Tibial nerve (tissue), 4 donors: ENCODE measurements at regions not wholly inside any gene's neighbourhood (a gene's known extent, or its start where the extent isn't known, plus 50 kb on each side); places are given as distances from the start of the nearest gene placed in this dataset. TPM values are rescaled to one million over a fixed set of nuclear protein-coding genes. Genes with fewer than 3 reads are reported as not detected.

Experiments
- DNase-seq, 2 donors: peaks; one replicate each; pipeline ENCODE4 v3.0.0-alpha.2; 2019; ENCODE audit warnings: low spot score in 2 of 2
- H3K27ac ChIP-seq, 4 donors: fragments of 200-600 bp; sonication (generic) in 3 of 4; one replicate each; pipeline ENCODE4 v1.5.1; 2017 to 2019; ENCODE audit warnings: mild to moderate bottlenecking in 1 of 4
- H3K27me3 ChIP-seq, 2 donors: fragments of 200-600 bp; sonication (generic) in 1 of 2; one replicate each; pipeline versions ENCODE4 v1.5.1 to v1.6.0; 2017 to 2019
- H3K36me3 ChIP-seq, 3 donors: fragments of 200-600 bp; sonication (generic); one replicate each; pipeline ENCODE4 v1.5.1; 2018 to 2019
- H3K4me1 ChIP-seq, 4 donors: fragments of 200-600 bp; sonication (generic) in 3 of 4; one replicate each; pipeline ENCODE4 v1.5.1; 2017 to 2019
- H3K4me3 ChIP-seq, 4 donors: fragments of 200-600 bp; sonication (generic) in 3 of 4; one replicate each; pipeline ENCODE4 v1.5.1; 2017 to 2019; ENCODE audit warnings: mild to moderate bottlenecking in 1 of 4, moderate library complexity in 1 of 4
- H3K9me3 ChIP-seq, 4 donors: fragments of 200-600 bp; sonication (generic) in 3 of 4; one replicate each; pipeline ENCODE4 v1.5.1; 2017 to 2019
- CTCF ChIP-seq, 5 experiments: fragments of 200-600 bp in 3 of 5; fragments of 450-650 bp in 2 of 5; sonication (generic) in 3 of 5; IDR thresholded peaks; one replicate each; pipeline ENCODE4 v1.5.1; 2016 to 2019; ENCODE audit warnings: antibody characterized with exemption in 5 of 5, mild to moderate bottlenecking in 3 of 5, moderate library complexity in 2 of 5
- EP300 ChIP-seq, 2 donors: sonication (generic); formaldehyde crosslinking; IDR thresholded peaks; one replicate each; pipeline ENCODE4 v1.6.1; 2017; ENCODE audit warnings: antibody characterized with exemption in 2 of 2, mild to moderate bottlenecking in 1 of 2
- POLR2A ChIP-seq, 2 donors: fragments of 450-650 bp; IDR thresholded peaks; one replicate each; pipeline ENCODE4 v1.6.1; 2017; ENCODE audit warnings: antibody characterized with exemption in 2 of 2, mild to moderate bottlenecking in 2 of 2, moderate library complexity in 2 of 2
- WGBS, 2 donors: methylation state at CpG; one replicate each; pipeline ENCODE4 v1.1.5; 2018; 5-methylcytosine and 5-hydroxymethylcytosine counted together
- small RNA-seq: library from RNA; depleted of rRNA; stranded (forward); fragments of <200 nt; gene quantifications from one replicate; pipeline ENCODE3, GENCODE V24; 2016

GRCh38 chr20:61192337-61192950 lies 59.6 kb upstream of the CDH4 start:
- no peak for TF ChIP-seq EP300 (IDR thresholded peaks at IDR 0.05)
- TF ChIP-seq POLR2A (IDR thresholded peaks at IDR 0.05), result no peak
- no peak for TF ChIP-seq CTCF (IDR thresholded peaks at IDR 0.05)
- Histone ChIP-seq H3K4me1 (no peaks in the 10 kb centered on the region), H3K27me3 (peaks cover 0 to 14% of the 10 kb centered on the region in 2 donors), H3K4me3 (no peak overlapping the region), H3K27ac (no peak overlapping the region), H3K36me3 (no peaks in the 10 kb centered on the region), H3K9me3 (peaks cover 0 to 13% (median 0%) of the 10 kb centered on the region in 4 donors)
- 57 to 62% methylated on average over 9 to 10 of the region's 10 CpGs for WGBS, 2 donors
- DNase-seq, result no peak

- no peak overlapping the region for H3K4me3 ChIP-seq
- no peak for TF ChIP-seq EP300 (IDR thresholded peaks at IDR 0.05)
- TF ChIP-seq POLR2A (IDR thresholded peaks at IDR 0.05), result no peak
- no peak for TF ChIP-seq CTCF (IDR thresholded peaks at IDR 0.05)
- H3K27ac ChIP-seq, result no peak overlapping the region
- 82% methylated on average over 15 of the region's 15 CpGs for WGBS, 2 donors
- H3K27me3 ChIP-seq, result peaks cover 0 to 7% of the 10 kb centered on the region in 2 donors
- H3K9me3 ChIP-seq, result peaks cover 0 to 13% (median 0%) of the 10 kb centered on the region in 4 donors
- no peak for DNase-seq
- no peaks in the 10 kb centered on the region for H3K4me1 ChIP-seq
- H3K36me3 ChIP-seq, result no peaks in the 10 kb centered on the region
These were observed 58.9 kb upstream of the CDH4 start for GRCh38 chr20:61193164-61193563.

Small RNA genes lying in the stretch of these regions (small RNA-seq; reads per million reads assigned to genes)
- gene MIR4533 (not detected), gene MIR548AG2 (0.47 reads per million), gene MIR646 (not detected)
